ENCODE measurements at regions not wholly inside any gene's neighbourhood (a gene's known extent, or its start where the extent isn't known, plus 50 kb on each side); places are given as distances from the start of the nearest gene placed in this dataset.

DNA sequence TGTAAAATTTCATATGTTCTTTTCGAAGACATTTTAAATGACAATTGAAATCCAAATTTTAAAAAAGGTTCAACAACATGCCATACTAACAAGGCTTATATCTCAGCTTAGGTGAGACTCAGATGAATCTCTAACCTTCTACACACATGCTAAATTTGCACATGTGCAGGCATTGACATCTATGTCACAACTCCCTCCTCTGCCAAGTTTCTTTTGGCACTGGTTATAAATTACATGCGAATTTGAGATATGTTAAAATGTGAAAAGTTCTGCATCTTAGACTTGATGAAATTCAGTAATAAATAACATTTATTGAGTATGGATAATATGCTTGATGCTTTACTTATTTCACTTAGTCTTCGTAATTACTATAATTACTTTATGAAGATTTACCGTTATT, 234.3 kb downstream of the TLE4 start:
- no peak for DNase-seq (ENCODE audit: low read depth in 2 of 2)

DNA sequence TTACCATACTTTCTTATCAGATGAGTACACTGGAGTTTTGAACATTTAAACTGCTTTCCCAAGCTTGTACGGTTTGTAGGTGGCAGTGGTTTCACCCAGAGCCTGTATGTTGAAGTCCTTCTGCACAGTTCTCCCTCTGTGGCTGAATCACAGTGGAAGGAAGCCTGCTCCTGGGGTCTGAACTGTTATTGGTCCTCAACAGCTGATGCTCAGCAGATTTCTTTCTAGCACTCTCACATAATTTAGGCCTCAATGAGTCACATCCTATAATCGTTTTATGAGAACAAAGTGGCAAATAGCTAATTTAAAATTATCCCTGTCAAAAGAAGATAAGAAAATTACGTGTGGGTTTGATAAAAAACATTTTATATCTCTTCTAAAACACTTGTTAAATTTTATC, 229.7 kb downstream of the TLE4 start:
- no peak for DNase-seq (ENCODE audit: low read depth in 2 of 2)

DNA sequence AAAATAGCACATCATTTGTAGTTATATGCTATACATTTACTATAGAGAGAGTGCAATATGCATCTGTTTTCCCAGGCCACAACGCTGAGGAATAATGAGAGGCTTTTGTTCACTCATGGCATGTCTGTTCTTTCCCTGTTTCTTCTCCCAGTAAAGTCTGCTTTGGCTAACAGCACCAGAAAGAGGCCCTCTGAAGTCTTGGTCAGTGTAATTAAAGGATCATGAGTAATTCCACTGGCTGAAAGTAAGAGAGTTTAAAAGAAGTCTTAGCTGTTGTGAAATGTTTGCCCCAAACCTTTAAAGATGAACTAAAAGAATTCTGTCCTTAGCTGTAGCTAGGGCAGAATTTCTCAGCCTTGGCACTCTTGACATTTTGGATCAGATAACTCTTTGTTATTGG, 228.8 kb downstream of the TLE4 start:
- no peak for DNase-seq (ENCODE audit: low read depth in 2 of 2)

DNA sequence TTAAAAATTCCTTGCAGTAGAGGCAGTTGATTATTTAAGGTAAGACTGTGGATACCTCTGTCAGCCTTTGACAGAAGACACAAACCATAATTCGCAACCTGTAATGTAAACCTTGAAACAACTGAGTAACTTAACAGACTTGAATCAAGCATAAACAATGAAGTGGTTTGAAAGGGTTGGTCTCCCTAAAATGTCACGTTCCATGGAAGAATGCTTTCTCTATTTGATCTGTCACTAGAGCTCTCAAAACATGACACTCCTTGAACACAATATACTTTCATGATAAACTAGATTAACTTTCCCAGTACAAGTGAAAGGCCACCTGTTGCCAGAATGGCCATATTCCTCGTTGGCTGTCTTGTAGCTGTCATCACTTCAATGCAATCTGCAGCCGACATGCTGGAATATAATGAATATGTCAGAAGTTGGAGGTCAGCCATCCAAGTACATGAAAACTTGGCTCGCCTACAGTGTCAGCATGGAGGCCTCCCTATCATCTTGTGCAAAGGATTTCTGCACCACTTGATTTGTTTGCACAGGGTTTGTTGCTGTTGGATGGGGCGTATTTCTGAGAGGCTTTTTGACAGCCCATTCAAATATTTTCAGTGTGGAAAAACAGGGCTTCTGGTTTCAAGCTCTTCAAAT, 228.0 kb downstream of the TLE4 start:
- DNase-seq (ENCODE audit: low read depth in 2 of 2): no peak

DNA sequence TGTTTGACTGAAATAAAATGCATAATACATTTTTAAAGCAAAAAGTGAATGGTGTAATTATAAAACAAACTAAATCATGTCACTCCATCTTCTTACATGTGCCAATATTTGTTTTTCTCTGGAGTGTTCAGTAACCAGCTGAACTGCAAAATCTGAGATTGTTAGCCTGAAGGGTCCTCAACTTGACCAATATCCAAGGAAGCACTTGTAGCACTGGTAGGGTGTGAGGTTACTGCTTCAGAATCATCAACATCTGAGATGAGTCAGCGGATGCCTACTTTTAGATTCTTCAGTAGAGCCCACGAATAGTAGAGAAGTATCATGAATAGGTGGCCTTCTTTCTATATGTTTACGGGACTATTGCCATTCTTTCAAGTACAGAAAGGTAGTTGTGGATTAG, 226.7 kb downstream of the TLE4 start:
- DNase-seq (ENCODE audit: low read depth in 2 of 2): no peak

DNA sequence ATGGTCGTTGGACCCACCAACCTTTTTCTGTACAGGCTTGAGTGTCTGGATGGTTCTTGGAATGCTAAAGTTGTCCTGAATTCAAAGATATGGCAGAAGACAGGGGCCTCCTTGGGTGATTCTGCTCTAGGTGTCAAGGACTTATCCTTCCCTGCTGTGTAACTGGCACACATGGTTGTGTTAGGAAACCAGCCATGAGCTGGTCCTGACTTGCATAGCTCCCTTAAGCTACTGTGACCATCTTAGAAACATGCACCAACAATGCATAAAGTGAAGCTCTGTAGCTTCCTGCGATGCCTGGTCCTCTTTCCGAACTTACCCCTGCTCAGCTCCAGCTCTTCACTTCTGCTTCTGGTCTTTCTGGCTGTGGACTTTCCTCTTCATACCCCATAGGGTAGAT, 224.6 kb downstream of the TLE4 start:
- no peak for DNase-seq (ENCODE audit: low read depth in 2 of 2)

DNA sequence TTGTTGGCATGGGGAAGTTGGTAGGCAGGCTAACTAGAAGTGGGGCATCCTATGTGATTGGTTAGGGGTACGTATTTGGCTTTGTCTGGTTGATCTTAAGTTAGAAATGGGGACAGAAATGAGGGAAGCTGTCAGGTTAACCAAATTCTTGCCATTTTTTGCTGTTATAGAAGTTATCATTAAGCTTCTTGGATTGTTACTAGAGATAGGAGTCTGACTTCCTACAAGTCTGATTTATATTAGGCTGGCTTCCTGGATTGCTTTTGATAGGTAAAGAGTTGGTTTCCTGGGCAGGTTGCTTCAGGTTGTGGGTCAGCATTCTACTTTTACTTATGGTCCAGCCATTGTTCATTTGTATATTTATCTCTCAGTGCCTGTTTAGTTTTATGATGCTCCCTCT, 216.9 kb downstream of the TLE4 start:
- no peak for DNase-seq (ENCODE audit: low read depth in 2 of 2)

DNA sequence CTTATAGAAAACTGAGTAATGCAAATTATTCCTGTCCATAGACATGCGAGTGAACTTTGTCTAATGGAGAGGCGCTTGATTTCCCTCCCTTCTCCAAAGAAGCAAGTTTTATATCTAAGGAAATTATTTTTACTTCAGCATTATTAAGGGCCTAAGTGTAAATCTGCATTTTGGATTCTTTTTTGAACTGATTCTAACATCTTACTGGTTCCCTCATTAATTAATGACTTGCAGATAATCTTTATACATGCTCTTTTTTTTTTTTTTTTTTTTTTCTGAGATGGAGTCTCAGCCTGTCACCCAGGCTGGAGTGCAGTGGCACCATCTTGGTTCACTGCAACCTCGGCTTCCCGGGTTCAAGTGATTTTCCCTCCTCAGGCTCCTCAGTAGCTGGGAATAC, 209.5 kb downstream of the TLE4 start:
- no peak for DNase-seq (ENCODE audit: low read depth in 2 of 2)

DNA sequence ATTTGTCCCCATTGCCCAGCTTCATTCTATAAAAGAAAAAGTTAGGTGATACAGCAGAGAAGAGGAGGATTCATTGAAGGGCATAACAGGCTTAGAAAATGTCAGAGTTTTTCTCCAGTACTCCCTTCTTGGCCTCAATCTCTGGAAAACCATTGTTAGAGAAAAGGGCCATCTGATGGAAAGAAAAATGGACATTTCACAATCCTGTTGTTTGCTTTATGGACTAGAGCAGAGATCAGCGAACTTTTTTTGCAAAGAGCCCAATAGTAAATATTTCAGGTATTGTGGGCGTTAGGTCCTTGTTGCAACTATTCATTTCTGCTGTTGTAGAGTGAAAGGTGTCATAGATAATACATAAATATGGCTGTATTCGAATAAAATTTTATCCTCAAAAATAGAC, 208.8 kb downstream of the TLE4 start:
- no peak for DNase-seq (ENCODE audit: low read depth in 2 of 2)

DNA sequence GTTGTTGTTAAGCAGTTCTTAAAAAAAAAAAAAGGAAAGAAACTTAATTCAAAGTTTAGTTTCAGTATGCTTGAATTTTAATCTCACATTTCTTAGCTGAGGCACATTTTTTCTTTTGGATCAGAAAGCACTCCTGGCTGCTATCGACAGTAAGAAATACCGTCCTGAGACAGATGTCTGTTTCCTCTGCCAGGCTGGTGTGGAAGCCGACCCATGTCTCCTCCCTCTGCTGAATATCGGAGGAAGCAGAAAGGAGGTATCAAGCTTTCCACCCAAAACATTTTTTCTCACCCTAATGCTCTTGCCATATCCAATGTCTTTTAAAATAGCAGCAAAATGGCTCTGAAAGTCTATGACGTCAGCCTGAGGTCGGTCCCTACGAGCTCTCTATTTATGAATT, 208.1 kb downstream of the TLE4 start:
- no peak for DNase-seq (ENCODE audit: low read depth in 2 of 2)

DNA sequence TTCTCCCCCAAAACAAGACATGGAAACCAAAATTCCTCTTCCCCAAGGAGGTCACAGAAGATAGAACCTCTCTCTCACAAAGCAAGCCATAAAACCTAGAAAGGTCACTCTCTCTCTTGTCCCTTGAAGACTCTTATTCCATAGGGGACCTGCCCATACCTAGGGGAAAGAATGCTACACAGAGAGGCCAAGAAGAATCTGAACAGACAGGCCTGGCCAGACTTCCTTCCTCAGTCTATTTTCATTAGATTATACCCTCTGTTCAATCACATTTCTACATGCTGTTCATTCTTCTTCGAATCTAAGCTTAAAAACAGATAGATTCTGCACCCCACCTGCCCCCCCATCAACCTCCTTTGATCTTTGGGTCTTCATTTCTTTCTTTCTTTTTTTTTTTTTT, 206.8 kb downstream of the TLE4 start:
- DNase-seq (ENCODE audit: low read depth in 2 of 2): no peak

DNA sequence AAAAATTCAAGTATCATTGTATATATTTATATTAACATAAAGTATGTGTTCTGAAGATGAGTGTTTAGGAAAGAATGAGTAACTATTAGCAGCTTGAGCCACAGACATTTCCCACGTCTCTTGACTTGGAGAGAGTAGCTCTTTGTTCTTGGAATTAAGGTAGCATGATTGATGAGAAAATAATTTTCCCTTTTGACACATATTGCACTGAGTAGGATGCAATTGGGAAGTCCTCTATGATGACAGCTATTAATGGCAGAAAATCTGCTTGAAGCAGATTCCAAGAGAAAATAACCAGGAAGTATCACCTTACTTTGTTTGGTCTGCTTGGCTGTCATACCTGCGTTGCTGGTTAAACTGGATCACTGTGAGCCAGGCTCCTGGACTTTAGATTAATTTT, 204.8 kb downstream of the TLE4 start:
- DNase-seq (ENCODE audit: low read depth in 2 of 2): no peak

All from activated CD8-positive, alpha-beta memory T cell treated with anti-CD3 and anti-CD28 coated beads for 4 hours (primary cell).